Kidney (tissue), 13 donors: ENCODE measurements at regions not wholly inside any gene's neighbourhood (a gene's known extent, or its start where the extent isn't known, plus 50 kb on each side); places are given as distances from the start of the nearest gene placed in this dataset.

Experiments used
- DNase-seq, 5 donors: peaks; one replicate each; pipeline ENCODE4 v3.0.0-alpha.2; 2013 to 2020
- FAIRE-seq: peaks from 2 replicates; lab custom pipeline; 2012; peaks lifted over from hg19 to GRCh38; lab: Jason Lieb, UNC
- H3K27ac ChIP-seq, 2 donors: one replicate each; pipeline ENCODE4 v1.7.0; 2013; ENCODE audit warnings: low read depth in 2 of 2, low read length in 2 of 2, inconsistent platforms in 1 of 2
- H3K27me3 ChIP-seq: one replicate; pipeline ENCODE4 v1.7.1; 2013; ENCODE audit warnings: low read length, inconsistent platforms; ENCODE audit not compliant: control insufficient read depth, insufficient read depth
- H3K36me3 ChIP-seq, 3 donors: one replicate each; pipeline versions ENCODE4 v1.7.0 to v1.7.1; 2013; ENCODE audit warnings: low read length in 3 of 3, control low read depth in 1 of 3, inconsistent platforms in 1 of 3; ENCODE audit not compliant: insufficient read depth in 3 of 3, control insufficient read depth in 2 of 3
- H3K4me1 ChIP-seq, 3 donors: one replicate each; pipeline versions ENCODE4 v1.7.0 to v1.7.1; 2013; ENCODE audit warnings: low read length in 3 of 3, inconsistent platforms in 1 of 3, low read depth in 1 of 3; ENCODE audit not compliant: control insufficient read depth in 2 of 3, insufficient read depth in 2 of 3
- H3K4me3 ChIP-seq, 3 donors: one replicate each; pipeline versions ENCODE4 v1.7.0 to v1.8.1; 2013; ENCODE audit warnings: low read length in 3 of 3, control low read depth in 1 of 3, inconsistent platforms in 1 of 3
- H3K9ac ChIP-seq, 3 donors: one replicate each; pipeline versions ENCODE4 v1.7.0 to v1.7.1; 2013; ENCODE audit warnings: low read length in 3 of 3, control low read depth in 1 of 3, inconsistent platforms in 1 of 3
- H3K9me3 ChIP-seq, 3 donors: one replicate each; pipeline versions ENCODE4 v1.7.0 to v1.7.1; 2013; ENCODE audit warnings: low read length in 3 of 3, control low read depth in 1 of 3, inconsistent platforms in 1 of 3; ENCODE audit not compliant: control insufficient read depth in 2 of 3, insufficient read depth in 1 of 3
- CTCF ChIP-seq: IDR thresholded peaks from 3 replicates; pipeline ENCODE4 v1.5.1; 2012; ENCODE audit warnings: mild to moderate bottlenecking, moderate library complexity, borderline replicate concordance; ENCODE audit not compliant: insufficient read depth; ENCODE audit errors: extremely low read depth
- intact Hi-C: fragments of 100-400 bp; cut with DNase I; formaldehyde crosslinking; loops from one replicate; pipeline ENCODE4 v1.11.1; 2022
- donor health status: control.
- donor health status: control.
- donor health status: control.
- donor health status: control.
- donor health status: control.
- donor health status: DM: yes; HTN: yes; CAD: no.
- donor health status: Normal renal cell carcinoma (clear cell type).

DNA sequence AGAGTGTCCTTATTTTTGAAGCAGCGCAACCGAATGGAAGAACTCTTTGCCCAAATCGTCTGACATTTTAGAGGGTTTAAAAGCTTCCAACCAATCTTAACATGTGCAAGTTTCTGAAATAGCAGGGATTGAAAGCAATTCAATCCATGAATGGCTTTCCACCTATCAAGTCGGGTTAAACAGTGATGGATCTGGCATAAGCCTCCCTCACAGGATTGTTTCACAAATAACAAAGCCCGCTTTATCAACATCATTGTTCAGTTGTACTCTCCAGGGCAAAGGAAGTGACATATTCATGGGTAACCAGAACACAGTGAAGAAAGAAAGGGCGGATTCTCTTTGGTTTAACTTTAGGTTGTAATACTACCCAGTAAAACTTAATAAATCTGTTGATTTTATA, 497.3 kb downstream of the MTRR start:
- no peak for DNase-seq
- intact Hi-C loops = no loop called here
- FAIRE-seq = no peak
- no peak for TF ChIP-seq CTCF
- Histone ChIP-seq H3K9me3 (no peaks in the 10 kb centered on the region), H3K9ac (no peak overlapping the region), H3K27me3 (no peaks in the 10 kb centered on the region), H3K4me3 (no peak overlapping the region), H3K4me1 (no peaks in the 10 kb centered on the region), H3K27ac (no peak overlapping the region), H3K36me3 (no peaks in the 10 kb centered on the region)

DNA sequence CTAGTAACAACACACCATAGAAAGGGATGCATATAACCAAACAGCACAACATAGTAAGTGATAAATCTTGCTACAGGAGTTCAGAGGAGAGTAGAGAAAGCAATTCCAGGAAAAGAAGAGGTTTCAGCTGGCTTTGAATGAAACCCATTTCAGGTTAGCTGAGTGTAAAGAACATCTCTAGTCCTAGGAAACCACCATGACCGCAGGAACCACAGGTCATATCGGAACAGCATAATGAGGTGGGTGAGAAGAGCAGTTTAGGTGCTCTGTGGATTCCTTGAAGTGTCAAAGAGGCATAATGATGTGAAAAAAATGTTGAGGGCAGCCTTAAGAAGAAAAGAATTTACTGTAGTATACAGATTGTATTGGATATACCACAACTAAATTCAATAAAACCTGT, 507.5 kb downstream of the MTRR start:
- TF ChIP-seq CTCF = no peak
- Histone ChIP-seq H3K4me3 (no peak overlapping the region), H3K27me3 (no peaks in the 10 kb centered on the region), H3K4me1 (no peaks in the 10 kb centered on the region), H3K9ac (no peak overlapping the region), H3K9me3 (no peaks in the 10 kb centered on the region), H3K36me3 (no peaks in the 10 kb centered on the region), H3K27ac (no peak overlapping the region)
- FAIRE-seq (no peak), DNase-seq (no peak)
- intact Hi-C loops = no loop called here

DNA sequence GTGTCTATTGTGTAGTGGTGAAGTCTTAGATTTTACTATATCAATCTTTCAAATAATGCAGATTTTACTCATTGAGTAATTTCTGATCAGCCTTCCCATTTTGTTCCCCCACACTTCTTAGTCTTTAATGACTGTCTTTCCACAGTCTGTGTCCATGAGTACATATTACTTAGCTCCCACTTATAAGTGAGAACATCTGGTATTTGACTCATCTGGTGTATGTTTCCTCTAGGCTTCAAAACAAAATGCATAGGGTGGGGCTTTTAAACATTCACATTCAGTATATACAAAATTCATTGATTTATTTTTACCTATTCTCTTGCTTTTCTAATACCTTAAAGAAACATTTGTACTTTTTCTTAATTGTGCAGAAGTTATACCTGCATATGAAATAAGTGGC, 513.0 kb downstream of the MTRR start:
- no peak for FAIRE-seq
- no peak overlapping the region for H3K9ac ChIP-seq
- no peak for DNase-seq
- TF ChIP-seq CTCF = no peak
- intact Hi-C loops = no loop called here
- H3K36me3 ChIP-seq = no peaks in the 10 kb centered on the region
- no peaks in the 10 kb centered on the region for H3K27me3 ChIP-seq
- no peak overlapping the region for H3K4me3 ChIP-seq
- no peaks in the 10 kb centered on the region for H3K4me1 ChIP-seq
- no peak overlapping the region for H3K27ac ChIP-seq
- H3K9me3 ChIP-seq = no peaks in the 10 kb centered on the region

- Histone ChIP-seq H3K36me3 (no peaks in the 10 kb centered on the region), H3K27ac (no peak overlapping the region), H3K4me1 (no peaks in the 10 kb centered on the region), H3K9me3 (no peaks in the 10 kb centered on the region), H3K4me3 (no peak overlapping the region), H3K9ac (no peak overlapping the region), H3K27me3 (no peaks in the 10 kb centered on the region)
- no peak for FAIRE-seq
- DNase-seq = no peak
- no peak for TF ChIP-seq CTCF
- intact Hi-C loops = no loop called here
Measured at GRCh38 chr5:8382456-8382855, 513.5 kb downstream of the MTRR start.
